HT1080 (cell line): ENCODE measurements at regions not wholly inside any gene's neighbourhood (a gene's known extent, or its start where the extent isn't known, plus 50 kb on each side); places are given as distances from the start of the nearest gene placed in this dataset.

Experiments
- DNase-seq: peaks from one replicate; pipeline ENCODE4 v3.0.0-alpha.2; 2015; ENCODE audit warnings: low read depth

DNA sequence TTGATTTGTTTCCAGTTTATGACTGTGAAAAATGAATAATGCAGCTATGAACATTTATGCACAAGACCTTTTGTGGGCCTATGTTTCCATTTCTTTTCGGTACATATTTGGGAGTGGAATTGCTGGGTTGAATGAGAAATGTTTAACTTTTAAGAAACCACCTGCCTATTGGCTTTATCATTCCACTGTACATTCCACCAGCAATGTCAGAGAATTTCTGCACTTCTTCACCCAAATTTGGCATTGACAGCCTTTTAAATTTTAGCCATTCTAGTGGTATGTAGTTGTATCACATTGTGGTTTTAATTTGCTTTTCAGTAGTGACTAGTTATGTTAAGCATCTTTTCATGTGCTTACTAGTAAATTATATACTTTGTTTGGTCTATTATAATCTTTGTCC is 317.0 kb upstream of the TMTC1 start:
- DNase-seq: no peak

DNA sequence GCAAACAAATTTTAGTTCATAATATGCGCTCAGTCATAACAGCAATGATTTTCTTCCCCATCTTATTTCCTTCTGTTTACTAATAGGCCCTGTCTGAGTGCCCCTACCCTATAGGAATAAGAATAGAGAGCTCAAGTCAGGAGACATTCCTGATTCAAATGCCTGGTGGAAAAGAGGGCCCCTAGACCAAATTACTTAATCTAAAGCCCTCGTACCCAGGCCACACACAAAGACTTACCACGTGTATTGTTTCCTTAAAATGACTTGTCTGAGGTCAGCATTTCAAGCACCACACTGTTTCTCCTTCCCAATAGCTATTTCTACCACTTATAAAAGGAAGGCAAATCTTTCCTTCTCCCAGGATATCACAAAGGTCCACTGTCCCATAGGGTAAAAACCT is 314.9 kb upstream of the TMTC1 start:
- no peak for DNase-seq

DNA sequence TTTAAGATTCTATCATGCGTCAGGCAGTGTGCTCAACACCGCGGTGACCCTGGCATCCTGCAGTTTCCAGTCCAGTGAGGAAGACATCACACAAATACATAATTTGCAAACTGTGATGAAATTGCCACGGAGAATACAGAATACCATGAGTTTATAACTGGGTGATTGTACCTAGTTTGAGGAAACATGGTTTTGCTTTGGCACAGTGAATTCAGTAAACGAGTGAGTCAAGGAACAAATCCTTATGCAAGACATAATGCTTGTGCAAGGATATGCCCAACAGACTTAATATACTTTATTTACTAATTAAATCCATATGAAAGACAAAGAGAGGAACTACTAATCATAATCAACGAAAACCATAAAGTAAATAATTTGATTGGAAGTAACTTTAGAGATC is 311.8 kb upstream of the TMTC1 start:
- DNase-seq: no peak

DNA sequence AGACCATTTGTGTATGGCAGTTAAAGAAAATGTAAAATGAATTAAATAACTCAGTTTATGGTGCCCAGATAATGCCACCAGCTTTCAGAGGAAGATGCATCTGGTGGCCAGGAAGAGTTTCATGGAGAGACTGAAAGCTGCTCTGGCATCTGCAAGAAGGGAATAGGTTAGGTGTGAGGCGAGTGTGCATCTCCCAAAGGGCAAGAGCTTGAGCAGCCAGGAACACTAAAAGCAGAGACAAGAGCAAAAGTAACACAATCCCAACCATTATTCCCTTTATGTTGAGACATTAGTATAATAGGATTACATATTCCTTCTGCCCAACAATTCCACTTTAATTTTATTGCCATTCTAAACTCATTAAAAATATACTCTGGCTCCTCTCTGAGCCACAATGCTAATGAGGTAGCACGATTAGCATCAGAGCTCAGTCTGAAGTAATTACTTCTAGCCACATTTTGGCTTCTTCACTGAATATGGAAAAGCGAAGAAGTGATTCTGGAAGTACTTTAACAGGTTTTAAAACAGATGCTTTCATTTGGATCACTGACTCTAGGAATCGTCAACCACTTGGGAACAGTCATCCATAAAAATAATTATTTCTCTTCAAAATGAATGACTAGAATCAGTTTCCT is 309.4 kb upstream of the TMTC1 start:
- DNase-seq: no peak

DNA sequence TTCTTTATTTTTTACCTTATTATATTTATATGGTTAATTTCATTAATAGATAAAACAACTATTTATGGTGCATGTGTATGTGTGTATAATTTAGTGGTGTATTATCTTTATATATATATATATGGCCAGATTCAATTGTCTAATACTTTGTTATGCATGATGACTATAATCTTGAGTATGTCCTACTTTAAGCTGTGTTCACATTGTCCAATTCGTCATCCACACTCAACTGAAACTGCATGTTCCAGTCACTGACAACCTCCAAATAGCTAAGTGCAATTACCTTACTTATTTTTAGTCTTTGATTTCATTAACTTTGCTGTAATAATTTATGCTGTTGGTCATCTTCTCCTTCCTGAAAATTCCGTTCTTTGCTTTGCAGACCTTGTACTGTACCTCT is 306.5 kb upstream of the TMTC1 start:
- DNase-seq: no peak

DNA sequence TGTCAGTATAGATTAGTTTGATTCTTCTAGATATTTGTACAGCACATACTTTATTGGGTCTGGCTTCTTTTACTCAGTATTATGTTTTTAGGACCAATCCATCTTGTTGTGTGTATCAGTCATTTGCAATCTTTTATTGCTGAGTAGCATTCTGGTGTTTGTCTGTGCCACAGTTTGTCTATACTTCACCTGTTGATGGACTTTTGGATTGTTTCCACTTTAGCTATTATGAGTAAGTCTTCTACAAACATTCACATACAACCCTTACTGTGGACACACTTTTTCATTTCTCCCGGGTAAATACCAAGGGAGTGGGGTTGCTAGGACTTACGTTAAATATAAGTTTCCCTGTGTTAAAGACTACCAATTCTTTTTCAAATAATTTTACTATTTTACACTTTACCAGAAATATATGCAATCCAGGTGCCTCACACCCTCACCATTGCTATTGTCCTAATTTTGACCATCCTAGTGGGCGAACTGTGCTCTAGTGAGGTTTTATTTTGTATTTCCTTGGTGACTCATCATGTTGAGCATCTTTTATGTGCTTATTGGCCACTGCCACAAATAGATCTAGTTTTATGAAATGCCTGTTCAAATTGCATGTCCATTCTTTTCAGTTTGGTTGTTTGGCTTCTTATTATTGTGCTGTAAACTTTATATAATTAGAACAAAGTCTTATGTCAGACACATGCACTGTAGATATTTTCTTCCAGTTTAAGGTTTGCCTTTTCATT is 304.7 kb upstream of the TMTC1 start:
- no peak for DNase-seq

DNA sequence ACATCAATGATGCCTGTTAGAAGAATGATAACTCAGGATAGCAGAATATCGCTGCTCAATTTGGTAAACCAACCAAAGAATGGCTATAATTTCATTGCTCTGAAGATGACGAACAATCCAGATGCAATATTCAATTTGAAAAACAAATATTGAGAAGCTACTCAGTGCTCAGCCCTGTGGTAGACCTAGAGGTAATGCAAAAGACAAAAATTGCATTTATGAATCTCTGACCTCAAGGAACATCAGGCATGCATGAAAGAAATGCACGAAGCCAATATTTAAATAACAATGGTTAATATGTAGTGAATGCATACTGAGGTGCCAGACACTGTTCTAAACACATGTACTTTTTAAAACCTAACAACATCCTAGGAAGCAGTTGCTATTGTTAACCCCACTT is 298.6 kb upstream of the TMTC1 start:
- DNase-seq: no peak

DNA sequence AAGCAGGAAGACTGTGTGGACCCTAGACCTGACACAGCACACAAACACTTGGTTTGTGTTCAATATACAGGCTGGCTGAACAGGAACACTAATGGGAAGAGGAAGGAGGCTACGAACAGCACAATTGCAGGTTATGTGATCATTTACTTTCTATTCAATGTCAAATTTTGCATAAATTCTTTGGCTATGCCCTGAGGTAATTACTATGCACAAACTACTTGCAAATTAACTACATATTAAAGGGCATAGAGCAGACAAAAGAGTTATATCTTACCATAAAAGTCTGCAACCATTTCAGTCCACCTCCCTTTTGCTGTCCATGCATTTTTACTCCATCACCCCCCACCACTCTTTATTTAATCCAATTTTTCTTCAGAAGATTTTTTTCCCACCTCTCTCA is 291.2 kb upstream of the TMTC1 start:
- DNase-seq: no peak

DNA sequence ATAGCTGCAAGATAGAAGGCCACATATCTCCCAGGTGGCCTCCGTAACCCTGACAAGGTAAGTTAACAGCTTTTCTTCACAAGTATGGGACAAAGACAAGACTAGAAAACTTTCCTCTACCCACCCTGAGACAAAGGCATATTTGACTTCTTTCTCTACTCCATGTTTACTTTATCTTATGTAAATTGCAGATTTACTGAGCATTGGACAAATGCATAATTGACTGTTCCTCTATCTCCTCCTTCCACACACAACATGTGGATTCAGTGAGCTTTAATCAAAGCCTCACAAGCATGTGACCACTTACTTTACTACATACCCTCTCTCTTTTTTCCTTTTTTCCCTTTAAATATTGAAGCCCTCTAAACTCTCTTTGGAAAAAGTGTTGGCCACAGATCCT is 289.1 kb upstream of the TMTC1 start:
- DNase-seq: no peak

DNA sequence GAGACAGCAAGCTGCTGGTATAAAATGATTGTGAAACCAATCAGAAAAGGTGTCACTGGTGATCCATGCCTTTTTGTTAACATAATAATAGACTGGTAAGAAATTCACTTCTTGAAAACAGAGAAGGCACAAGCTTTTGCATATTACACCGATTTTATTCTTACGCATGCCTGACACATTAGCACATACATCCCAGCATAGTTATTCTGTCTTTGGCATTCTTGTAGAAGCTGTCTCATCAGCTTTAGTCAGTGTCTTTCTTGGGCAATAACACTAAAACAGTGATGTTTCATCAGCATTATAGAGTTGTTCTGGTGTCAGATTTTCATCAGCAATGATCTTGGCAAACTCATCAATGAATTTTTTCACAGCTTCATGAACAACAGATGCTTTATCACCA is 283.4 kb upstream of the TMTC1 start:
- no peak for DNase-seq

DNA sequence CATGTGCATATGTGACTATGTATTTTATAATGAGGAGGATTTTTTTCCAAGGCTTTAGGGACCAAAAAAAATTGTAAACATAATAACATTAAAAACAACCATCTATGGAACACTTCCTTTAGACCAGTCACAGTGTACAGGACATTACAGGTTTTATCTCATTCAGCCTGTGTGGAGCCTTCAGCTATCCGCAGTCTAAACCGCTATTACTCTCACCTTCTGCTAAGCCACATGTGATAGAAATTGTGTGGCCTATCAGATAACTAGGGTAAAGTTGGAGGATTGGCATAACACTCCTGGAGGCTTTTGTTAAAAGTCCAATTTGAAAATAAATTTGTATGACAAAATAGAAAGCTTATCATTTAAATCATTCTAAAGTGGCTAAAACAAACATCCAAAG is 281.2 kb upstream of the TMTC1 start:
- DNase-seq: no peak

DNA sequence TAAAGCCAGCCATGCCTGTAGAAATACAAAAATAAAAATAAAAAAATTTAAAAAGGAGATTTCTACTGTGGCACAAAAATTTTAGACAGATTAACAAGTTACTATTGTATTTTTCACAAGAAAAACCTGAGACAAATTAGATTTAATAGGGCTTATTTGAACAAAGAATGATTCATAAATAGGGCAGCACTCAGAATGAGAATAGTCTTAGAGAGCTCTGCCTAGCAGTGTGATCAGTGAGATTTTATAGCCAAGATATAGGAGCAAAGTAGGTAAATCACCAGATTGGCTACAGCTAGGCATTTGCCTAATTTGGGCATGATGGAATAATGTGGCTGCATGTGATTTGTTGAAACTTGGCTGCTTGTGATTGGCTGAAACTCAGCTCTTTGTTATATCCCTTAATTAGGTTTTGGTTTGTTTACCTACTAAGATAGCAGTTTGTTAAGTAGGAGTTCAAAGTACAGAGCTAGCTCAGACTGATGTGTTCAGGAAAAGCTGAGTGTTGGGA is 279.7 kb upstream of the TMTC1 start:
- no peak for DNase-seq

DNA sequence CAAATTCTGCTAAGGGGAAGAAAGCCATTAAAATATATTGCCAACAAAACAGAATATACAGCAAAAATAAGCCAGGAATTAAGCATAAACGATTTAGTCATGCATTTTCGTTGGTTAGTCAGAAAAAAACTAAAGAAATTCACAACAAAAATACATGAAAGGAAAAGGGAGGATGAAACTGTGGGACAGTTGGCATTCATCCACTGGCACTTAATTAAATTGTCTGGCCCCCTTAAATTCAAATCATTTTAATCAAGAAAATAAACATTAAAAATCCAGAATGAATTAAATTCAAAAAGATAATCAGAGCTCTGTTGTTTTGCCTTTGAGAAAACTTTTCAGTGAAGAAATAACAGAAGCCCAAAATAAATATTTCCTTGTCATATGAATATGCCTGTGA is 264.6 kb upstream of the TMTC1 start:
- DNase-seq: no peak

DNA sequence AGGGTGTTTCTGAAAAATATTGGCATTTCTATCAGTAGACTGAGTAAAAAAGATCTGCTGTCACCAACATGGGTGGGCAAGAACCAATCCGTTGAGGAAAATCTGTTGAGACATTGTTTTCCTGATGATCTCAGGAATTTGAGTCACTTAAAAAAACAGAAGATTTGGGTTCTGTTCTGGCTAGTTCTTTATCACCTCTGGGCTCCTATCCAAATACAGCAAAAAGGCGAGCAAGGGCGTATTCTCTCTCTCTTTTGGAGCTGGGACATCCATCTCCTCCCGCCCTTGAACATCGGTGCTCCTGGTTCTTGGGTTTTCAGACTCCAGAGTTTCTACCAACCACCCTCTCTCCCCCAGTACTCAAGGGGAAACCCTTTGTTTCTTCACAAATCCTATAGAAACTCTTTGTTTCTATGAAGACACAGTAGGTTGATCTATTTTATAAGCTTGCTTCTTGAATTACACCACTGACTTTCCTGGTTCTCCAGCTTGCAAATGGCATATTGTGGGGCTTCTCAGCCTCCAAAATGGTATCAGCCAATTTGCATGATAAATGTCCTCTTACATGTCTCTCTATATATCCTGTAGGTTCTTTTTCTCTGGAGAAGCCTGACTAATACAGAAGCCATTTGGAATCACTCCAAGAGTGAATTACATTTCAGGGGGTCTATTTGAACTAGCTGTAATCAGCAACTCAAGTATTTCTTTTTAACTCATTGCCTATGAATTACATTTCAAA is 263.9 kb upstream of the TMTC1 start:
- DNase-seq: peak; percentile 82

DNA sequence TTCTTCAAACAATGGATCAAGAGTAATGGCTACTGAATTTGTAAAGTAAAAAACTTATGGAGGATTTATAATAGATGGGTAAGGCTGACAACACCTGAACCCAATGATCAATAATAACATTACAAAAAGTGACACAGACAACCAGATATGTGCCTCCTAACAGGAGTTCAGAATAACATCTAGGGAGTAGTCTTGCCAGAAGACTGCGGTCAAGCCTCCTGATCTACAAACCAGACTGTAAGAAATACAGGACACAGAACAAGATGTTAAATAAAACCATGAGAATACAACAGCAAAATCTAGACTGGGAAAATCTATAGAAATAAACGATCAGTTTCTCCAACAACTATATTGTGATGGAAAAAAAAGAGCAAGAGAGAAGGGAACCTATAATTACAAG is 262.6 kb upstream of the TMTC1 start:
- no peak for DNase-seq

DNA sequence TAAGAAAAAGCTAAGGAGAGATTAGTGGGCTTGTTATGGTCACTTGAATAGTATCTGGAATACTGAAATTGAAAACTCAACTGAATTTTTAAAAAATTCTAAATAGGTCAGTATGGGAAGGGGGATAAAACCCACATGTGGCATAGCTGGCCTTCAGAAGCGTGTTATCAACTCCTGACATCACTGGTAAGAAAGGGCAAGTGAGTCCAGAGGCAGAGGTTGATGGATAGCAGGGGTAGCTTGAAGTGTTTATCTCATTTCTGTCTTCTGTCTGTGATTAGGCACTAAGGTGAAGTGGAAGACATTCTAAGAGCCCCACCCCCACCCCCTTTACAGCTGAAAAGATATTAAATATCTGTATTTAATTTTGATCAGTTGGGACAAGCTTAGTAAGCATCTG is 261.4 kb upstream of the TMTC1 start:
- DNase-seq: no peak

DNA sequence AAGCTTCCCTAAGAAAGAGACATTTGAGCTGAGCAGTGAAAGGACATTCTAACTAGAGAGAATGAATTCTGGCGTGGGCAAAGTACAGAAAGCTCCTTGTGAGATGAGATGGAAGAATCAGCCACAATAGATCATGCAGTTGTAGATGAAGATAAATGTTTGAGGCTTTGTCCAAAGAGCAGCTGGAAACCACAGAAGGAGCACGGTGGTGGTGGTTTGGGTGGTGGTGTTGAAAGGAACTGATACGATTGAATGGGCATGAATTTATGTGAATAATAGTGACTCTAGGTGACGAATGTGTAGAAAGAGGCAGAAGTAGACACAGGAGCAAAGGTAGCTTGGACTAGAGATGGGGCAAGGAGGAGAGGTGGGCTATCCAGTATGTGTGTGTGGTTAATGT is 260.5 kb upstream of the TMTC1 start:
- no peak for DNase-seq

DNA sequence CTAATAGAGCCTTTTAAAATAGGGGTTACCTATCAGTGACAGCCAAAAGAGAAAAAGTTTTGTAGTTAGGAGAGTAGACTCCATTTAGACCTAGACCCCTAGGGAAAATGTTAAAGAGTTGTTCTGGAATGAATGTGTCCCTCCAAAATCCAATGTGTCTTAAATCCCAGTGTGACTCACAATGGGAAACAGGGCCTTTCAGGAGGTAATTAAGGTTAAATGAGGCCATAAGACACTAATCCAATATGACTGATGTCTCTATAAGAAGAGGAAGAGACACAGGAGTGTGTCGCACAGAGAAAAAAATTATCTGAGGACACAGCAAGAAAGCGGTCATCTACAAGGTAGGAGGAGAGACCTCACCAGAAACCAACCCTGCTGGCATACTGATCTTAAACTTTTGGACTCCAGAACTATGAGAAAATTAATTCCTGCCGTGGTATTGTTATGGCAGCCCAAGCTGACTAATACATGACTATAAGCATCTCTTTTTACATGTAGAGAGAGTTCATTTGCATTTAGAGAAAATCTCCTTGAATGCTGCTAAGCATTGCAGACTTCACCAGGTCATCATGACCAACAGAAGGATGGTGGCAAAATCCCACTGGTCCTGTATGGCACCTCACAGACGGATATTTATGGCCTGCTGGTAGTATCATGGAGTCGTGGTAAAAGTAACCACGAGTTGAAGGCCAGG is 259.6 kb upstream of the TMTC1 start:
- DNase-seq: no peak

DNA sequence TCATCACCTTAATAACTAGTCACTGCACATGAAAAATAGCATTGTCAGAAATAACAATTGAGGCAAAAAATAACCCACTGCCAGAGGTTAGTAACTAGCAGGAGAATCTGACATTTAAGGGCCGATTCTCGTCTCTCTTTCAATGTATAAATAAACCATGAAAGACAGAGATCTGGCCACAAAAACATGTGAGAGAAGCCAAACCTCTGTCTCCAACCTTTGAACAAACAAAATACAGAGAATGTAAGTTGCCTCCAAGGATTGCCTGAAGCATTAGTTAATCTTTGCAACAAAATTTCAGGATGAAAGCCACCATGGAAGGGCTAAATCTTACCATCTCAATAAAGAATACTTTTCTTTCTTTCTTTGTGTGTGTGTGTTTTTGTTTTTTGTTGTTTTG is 257.4 kb upstream of the TMTC1 start:
- no peak for DNase-seq

DNA sequence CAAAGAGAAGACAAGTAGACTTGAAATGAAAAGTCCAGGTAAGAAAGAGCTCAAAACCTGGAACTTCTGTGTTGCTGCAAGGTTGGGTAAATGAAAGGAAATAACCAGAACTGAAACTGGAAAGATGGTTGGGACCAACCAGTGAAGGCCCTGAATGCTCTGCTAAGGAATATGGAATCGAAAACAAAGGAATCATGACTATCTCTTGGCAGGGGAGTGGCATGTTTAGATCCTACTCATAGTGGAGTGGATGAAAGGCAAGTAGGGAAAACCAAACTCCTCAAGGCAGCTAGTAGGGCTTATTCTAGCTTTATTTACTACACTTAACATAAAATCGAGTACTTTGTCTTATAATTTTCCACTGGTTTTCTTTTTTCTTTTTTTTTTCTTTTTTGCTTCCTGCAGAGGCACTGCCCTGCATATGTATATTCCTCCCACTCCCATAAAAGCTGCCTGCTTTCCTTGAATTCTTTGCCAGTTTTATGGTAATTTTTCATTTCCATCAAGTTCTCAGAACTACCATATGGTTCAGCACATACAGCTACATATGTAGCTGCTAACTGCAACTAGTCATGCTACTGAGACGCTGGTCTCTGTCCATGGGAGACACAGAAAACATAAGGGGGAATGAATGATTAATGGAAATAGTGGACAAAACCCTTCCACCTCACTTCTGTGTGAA is 247.1 kb upstream of the TMTC1 start:
- DNase-seq: no peak

DNA sequence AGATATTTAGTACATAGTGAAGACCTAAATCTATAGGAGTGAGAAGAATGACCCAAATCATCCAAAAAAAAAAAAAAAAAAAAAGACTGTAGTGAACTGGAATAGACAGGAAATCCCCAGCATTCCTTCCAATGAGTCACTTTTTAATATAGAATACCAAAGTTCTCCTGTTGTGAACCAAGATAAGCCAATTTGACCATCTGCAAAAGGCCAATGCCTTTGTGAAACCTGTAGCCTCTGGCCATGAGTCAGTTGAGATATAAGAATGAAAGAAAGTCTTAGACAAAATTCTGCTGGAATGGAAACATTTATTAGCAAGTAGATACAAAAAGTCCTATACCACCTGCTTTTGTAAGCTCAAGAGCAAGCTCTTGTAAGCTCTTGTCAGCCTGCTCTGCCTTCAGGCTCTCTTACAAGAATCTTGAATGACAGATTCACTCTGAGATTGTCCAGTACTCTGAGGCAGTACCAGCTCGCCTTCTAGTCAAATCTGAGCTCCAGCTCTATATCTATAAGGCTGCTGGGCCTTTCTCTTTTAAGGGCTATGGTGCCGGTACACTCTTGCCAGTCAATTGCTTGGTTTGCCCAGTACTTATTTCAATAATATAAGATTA is 243.0 kb upstream of the TMTC1 start:
- DNase-seq: peak; percentile 90
